ENCODE measurements at regions not wholly inside any gene's neighbourhood (a gene's known extent, or its start where the extent isn't known, plus 50 kb on each side); places are given as distances from the start of the nearest gene placed in this dataset.

- no peak for DNase-seq (ENCODE audit: low read depth)
These were observed 191.5 kb upstream of the RPL38 start for GRCh38 chr17:74011966-74012365.

GRCh38 chr17:74012465-74012864, 191.0 kb upstream of the RPL38 start:
- DNase-seq (ENCODE audit: low read depth), result no peak

DNA sequence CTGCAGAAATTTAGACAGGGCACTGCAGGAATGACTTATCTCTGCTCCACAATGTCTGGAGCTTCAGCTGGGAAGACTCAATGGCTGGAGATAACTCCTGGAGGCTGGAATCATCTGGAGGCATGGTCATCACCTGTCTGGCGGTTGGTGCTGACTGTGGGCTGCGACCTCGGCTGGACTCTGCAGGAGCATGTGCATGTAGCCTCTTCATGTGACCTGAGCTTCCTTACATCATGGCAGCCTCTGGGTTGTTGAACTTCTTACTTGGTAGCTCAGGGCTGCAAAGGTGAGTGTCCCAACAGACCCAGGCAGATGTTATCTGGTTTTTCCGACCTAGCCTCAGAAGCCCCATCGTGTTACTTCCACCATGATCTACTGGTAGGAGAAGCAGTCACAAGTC, 188.2 kb upstream of the RPL38 start:
- DNase-seq (ENCODE audit: low read depth), result no peak

DNA sequence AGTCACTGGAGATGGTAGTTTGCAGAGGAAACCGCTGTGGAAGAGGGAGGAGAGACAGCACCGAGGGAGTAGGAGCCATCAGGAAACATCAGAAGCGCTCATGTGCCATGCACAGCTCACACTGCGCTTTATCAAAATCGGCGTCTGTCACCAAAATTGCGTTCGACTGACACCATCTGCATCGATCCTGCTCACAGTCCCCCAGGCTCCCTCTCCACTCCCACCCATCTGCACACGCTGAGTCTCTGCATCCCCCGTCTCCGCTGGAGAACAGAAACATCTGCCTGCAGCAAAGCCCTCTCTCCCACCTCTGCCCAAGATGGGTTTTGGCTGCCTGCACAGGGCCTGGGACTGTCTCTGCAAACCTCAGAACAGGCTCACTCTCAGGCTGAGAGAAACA, 187.5 kb upstream of the RPL38 start:
- DNase-seq (ENCODE audit: low read depth), result no peak

DNA sequence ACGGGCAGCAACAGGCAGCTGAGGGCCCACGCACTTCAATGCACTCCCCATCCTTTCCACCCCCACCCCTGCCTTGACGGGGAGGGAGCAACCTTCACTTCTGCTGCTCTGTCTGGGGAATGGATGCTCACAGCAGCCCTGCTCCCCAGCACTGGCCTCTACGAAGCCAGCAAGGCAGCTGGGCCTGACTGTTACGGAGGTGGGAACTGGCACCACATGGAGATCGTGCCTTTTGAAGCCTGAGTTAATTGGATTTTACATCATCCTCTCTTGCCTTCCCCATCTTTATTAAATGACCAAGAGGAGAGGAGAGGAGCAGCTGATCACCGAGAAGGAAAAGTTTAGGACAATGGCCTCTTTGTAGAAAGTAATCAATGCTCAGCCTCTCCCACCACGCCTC, 187.0 kb upstream of the RPL38 start:
- no peak for DNase-seq (ENCODE audit: low read depth)

DNA sequence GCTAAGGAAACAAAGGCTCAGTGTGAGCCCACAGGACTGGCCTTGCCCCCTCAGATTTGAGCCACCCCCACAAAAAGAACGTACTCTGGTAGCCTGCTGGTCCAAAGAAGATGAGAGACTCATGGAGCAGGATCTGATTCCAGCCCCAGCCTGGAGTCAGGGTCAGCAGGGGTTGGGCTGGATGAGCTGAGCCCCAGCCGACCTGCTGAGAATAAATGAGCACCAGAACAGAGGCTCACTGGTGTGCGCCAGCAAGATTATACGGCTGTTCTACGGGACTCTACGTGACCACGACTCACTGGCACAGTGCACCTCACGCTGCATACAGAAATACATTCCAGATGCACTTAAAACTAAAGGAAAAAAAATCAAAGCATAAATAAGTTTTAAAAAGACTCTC, 186.0 kb upstream of the RPL38 start:
- no peak for DNase-seq (ENCODE audit: low read depth)

DNA sequence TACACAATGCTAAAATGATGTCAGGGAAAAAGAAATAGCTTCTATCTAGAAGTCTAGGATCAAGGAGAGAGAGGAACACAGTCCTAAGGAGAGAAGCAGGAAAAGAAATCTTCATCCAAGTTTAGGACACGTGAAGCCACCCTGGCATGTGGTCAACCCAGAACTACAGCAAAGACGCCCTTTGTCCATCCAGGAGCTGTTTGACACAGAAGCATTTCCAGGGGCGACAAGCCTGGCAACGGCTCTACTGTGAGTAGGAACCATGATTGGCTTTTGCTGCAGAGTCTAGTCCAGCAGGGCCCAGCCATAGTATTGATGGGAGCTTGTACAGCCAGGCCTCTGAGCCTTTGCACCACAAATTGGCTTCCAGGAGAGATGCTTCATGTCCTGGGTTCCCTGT, 185.4 kb upstream of the RPL38 start:
- no peak for DNase-seq (ENCODE audit: low read depth)

DNA sequence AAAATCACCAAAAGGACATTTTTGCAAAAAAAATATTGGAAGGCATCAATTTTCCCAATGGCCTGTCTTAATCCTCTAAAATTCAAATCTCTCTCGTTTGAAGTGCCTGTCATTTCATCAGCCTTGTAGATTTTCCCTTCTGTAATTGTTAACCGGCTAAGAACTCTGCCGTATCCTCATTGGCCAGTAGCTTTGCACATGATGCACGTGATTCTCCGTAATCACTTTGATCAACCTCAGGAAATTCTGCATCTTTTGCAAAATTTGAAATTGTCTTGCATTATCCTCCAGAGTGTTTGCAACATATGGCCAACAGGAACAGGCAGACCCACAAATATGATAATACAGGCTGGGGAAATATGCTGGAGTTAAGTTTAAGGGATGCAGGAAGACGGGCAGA, 184.2 kb upstream of the RPL38 start:
- DNase-seq (ENCODE audit: low read depth), result no peak

GRCh38 chr17:74019860-74020259, 183.6 kb upstream of the RPL38 start:
- DNase-seq (ENCODE audit: low read depth), result no peak

- no peak for DNase-seq (ENCODE audit: low read depth)
These were observed 183.0 kb upstream of the RPL38 start for GRCh38 chr17:74020522-74020921.

DNA sequence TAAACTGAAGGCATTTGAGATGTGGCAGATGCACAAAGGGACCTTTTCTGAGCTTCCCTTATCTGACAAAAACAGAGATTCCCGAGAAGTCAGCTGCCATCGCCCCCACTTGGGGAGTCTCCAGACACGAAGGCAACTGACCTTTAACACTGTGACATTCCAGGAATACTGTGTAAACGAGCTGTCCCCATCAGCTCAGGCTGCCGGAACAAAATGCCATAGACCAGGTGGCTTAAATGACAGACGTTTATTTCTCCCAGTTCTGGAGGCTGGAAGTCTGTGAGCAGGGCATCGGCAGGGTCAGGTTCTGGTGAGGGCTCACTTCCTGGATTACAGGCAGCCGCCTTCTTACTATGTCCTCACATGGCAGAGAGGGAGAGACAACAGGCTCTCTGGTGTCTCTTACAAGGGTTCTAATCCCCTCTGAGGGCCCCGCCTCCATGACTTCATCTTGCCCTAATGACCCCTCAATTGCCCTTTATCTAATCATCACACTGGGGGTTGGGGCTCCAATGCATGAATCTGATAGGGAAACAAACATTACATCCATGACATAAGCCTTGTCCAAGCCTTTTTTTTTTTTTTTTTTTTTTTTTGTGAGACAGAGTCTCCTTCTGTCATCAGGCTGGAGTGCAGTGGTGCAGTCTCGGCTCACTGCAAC, 178.5 kb upstream of the RPL38 start:
- no peak for DNase-seq (ENCODE audit: low read depth)

DNA sequence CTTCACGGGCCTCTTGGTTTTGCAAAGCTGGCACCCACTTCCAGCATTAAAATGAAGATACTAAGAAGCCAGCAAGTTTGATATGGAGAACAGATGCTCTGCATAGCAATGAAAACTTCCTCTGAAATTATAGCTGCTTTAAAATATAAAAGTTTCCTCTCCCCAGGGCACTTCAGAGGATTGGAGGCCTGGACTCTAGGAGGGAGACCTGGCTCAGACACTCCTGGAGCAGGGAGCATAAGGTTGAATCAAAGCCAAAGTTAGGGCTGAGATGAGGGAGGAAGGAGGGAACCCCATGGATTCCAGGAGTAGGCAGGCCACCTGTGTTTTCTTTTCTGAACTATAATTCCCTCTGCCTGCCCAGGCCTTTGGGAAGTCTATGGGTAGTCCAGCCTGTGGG, 176.0 kb upstream of the RPL38 start:
- DNase-seq (ENCODE audit: low read depth), result no peak

DNA sequence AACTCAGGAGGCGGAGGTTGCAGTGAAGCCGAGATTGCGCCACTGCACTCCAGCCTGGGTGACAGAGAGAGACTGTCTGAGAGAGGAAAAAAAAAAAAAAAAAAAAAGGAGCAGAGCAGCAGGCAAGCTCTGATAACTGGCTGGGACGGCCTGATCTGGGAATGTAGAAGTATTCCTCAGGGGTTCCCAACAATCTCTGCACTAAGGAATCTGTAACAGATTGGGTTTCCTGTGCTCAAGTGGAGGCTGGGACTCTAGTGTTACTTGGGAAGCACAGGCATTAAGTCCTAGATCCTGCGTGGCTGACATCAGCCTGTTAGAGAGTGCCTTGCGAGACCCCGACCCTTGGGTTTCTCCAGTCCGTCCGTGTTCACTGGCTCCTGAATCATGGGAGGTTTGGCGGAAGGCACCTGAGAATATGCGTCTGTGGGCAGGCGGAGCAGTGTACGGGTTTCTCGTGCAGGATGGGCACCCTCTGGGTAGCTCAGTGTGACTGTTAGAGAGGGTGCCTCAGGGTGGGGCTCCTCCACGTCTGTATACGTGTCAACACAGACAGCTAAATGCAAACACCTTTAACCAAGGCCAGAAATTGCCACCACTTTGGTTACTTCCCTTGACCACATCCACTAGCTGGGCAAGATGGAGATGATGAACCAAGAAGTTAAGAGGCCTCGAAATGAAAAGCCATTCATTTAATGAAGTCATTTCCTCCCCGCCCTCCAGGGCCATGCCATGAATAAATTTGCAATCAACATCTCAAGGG, 174.9 kb upstream of the RPL38 start:
- DNase-seq (ENCODE audit: low read depth), result no peak

GRCh38 chr17:74031316-74032090, 172.0 kb upstream of the RPL38 start:
- no peak for DNase-seq (ENCODE audit: low read depth)

DNA sequence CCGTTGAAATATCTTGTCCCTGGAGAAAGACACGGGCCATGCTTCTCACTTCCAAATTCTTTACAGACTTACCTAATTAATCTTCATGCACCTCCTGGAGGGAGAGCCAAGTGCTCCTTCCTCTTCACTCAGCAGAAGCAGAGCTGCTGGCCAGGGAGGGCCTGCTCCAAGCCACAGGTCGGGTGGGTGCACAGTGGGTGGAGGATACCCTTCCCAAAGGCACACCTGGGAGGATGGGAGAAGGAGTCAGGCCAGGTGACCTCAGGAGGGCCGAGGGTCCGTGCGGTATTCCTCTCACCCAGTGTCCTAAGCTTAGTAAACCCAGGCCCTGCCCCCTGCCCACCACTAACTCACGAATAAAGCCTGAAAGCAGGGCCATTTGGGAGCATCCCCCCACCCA, 171.3 kb upstream of the RPL38 start:
- no peak for DNase-seq (ENCODE audit: low read depth)

DNA sequence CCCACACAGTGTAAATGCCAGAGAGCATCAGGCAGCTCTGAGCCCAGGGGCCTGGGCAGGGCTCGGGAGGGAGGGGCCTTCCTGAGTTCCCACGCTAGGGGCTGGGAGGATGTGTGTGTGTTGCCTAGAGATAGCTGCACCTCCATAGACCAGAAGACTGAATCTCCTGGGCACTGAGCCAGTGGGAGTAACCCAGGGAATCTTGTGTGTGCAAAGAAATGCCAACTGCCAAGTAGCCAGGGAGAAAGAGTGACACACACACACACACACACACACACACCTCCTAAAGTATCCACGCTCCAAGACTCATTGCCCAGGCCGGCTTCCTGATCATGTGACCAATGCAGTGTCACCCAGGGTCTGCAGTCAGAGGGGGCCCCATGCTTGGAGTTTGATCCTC, 166.2 kb upstream of the RPL38 start:
- DNase-seq (ENCODE audit: low read depth), result peak; percentile 70

- DNase-seq (ENCODE audit: low read depth), result no peak
These were observed 163.2 kb upstream of the RPL38 start for GRCh38 chr17:74040291-74040690.

- no peak for DNase-seq (ENCODE audit: low read depth)
These were observed 162.7 kb upstream of the RPL38 start for GRCh38 chr17:74040729-74041128.

- DNase-seq (ENCODE audit: low read depth), result no peak
These were observed 161.4 kb upstream of the RPL38 start for GRCh38 chr17:74041869-74042640.

DNA sequence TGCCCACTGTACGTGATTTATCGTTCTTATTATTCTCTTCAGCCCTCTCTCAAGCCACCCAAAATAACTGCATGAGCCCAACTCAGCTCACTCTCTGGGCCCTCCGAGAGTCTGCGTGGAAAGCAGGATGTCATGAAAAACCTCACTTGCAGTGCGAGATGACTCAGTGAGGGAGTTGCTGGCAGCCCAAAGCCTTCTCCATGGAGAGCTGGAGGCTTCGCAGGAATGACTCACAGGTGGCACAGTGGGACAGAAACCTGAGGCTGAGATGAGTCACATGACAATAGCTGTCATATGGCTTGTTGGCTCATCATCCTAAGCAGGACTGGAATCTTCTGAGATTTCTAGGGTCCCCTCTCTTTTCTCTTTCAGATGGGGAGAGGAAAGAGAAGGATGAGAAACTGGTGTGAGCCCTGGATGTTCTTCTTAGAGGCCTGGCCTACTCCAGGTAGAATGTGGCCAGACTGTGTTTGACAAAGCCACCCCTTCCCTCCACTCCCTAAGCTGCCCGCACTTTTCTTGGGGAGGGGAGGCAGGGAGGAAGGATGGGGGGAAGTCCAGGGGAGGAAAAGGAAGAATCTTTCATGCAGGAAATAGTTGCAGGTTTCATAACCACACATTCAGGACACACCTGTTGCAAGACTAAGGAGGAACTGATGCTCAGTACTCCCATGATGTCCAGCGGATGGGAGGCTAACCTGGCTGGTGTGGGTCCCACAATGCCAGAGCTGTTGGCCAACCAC, 160.6 kb upstream of the RPL38 start:
- DNase-seq (ENCODE audit: low read depth), result peak; percentile 97

- DNase-seq (ENCODE audit: low read depth), result no peak
These were observed 159.5 kb upstream of the RPL38 start for GRCh38 chr17:74043976-74044375.
